ENCODE measurements at regions not wholly inside any gene's neighbourhood (a gene's known extent, or its start where the extent isn't known, plus 50 kb on each side); places are given as distances from the start of the nearest gene placed in this dataset.

- TF ChIP-seq CTCF (IDR thresholded peaks at IDR 0.05 in 8 of 11, conservative IDR thresholded peaks at IDR 0.05 in 3 of 11) (no peak), POLR2AphosphoS5 (IDR thresholded peaks at IDR 0.05) (no peak), POLR2A (IDR thresholded peaks at IDR 0.05) (no peak)
Observed at GRCh38 chr1:30418939-30419720, 304.3 kb downstream of the MATN1 start.

Measured in spleen (tissue), 7 donors.